Peyer's patch (tissue), 4 donors: ENCODE measurements at regions not wholly inside any gene's neighbourhood (a gene's known extent, or its start where the extent isn't known, plus 50 kb on each side); places are given as distances from the start of the nearest gene placed in this dataset.

Experiments
- POLR2A ChIP-seq, 2 donors: fragments of 450-650 bp; IDR thresholded peaks; one replicate each; pipeline ENCODE4 v1.5.1; 2017; ENCODE audit warnings: antibody characterized with exemption in 2 of 2, mild to moderate bottlenecking in 2 of 2, moderate library complexity in 2 of 2
- TF ChIP-seq, protein P1 (sequence below), 6 experiments: fragments of 450-650 bp in 4 of 6; fragments of 200-600 bp in 2 of 6; sonication (generic) in 1 of 6; IDR thresholded peaks; one replicate each; pipeline ENCODE4 v1.5.1; 2017 to 2019; ENCODE audit warnings: antibody characterized with exemption in 6 of 6, mild to moderate bottlenecking in 3 of 6, moderate library complexity in 1 of 6

DNA sequence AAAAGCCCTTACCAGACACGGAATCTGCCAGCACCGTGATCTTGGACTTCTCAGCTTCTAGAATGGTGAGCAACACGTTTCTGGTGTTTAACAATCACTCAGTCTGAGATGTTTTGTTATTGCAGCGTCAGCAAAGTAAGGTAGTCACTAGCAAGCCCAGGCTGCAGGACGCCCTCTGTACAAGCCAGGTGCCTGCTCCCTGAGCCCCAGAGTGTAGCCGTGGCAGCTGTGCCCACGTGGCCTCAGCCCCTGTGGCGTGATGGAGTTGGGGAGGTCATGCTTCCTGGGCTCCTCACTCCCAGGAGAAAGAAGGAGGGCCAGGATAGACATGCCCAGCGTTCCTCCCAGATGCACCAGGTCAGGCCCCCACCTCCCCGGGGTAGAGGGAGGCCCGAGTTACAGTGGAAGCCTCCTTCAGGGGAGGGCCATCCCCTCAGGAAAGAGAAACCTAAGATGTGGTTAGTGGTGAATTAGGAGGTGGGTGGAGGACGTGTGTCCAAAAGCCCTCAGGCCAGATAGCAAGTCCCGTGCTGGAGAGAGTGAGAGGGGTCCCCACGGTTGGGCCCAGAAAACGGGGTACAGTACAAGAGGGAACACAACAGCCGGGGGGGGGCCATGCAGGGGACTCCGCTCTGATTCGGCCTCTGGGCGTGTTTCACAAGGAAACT, 169.6 kb upstream of the SOX1 start:
- TF ChIP-seq, protein P1, sequence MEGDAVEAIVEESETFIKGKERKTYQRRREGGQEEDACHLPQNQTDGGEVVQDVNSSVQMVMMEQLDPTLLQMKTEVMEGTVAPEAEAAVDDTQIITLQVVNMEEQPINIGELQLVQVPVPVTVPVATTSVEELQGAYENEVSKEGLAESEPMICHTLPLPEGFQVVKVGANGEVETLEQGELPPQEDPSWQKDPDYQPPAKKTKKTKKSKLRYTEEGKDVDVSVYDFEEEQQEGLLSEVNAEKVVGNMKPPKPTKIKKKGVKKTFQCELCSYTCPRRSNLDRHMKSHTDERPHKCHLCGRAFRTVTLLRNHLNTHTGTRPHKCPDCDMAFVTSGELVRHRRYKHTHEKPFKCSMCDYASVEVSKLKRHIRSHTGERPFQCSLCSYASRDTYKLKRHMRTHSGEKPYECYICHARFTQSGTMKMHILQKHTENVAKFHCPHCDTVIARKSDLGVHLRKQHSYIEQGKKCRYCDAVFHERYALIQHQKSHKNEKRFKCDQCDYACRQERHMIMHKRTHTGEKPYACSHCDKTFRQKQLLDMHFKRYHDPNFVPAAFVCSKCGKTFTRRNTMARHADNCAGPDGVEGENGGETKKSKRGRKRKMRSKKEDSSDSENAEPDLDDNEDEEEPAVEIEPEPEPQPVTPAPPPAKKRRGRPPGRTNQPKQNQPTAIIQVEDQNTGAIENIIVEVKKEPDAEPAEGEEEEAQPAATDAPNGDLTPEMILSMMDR (IDR thresholded peaks at IDR 0.05) = no peak
- no peak for TF ChIP-seq POLR2A (IDR thresholded peaks at IDR 0.05)
